SK-N-SH (cell line): ENCODE measurements at regions not wholly inside any gene's neighbourhood (a gene's known extent, or its start where the extent isn't known, plus 50 kb on each side); places are given as distances from the start of the nearest gene placed in this dataset.

Experiments used
- CTCF ChIA-PET: fragments of 300-600, 350-600 bp; formaldehyde crosslinking; extraction: SDS; loops from one replicate; lab custom pipeline; 2021; lab: Yijun Ruan, JAX
- POLR2A ChIA-PET: fragments of 350-600 bp; sonication (Branson Sonifier 250); formaldehyde crosslinking; extraction: SDS; loops from one replicate; lab custom pipeline; 2020; ENCODE audit warnings: antibody characterized with exemption, inconsistent platforms; lab: Yijun Ruan, JAX
- DNase-seq: peaks from one replicate; pipeline ENCODE4 v3.0.0; 2012
- H2AFZ ChIP-seq: fragments of 200-600 bp; sonication (generic); 2 replicates; pipeline ENCODE4 v1.8.1; 2016; ENCODE audit warnings: antibody characterized with exemption, mild to moderate bottlenecking, low read depth
- H3F3A ChIP-seq: fragments of 200-600 bp; sonication (generic); replicated peaks from 2 replicates; pipeline ENCODE3; 2016; ENCODE audit warnings: antibody characterized with exemption, mild to moderate bottlenecking; ENCODE audit not compliant: insufficient read depth
- H3K27ac ChIP-seq, 2 experiments: fragments of 200-500 bp in 1 of 2; fragments of 200-600 bp in 1 of 2; sonication (Bioruptor generic) in 1 of 2; sonication (generic), shearing (Covaris generic) in 1 of 2; 2 replicates each; pipeline versions ENCODE4 v1.5.1 to v1.6.1; 2014 to 2016; ENCODE audit warnings: low read depth in 2 of 2, inconsistent platforms in 1 of 2, low read length in 1 of 2, mild to moderate bottlenecking in 1 of 2, mixed read lengths in 1 of 2
- H3K27me3 ChIP-seq: fragments of 200-600 bp; sonication (generic), shearing (Covaris generic); 2 replicates; pipeline ENCODE4 v1.6.1; 2016; ENCODE audit warnings: mixed run types; ENCODE audit not compliant: insufficient read depth
- H3K36me3 ChIP-seq, 2 experiments: fragments of 200-500 bp in 1 of 2; fragments of 200-600 bp in 1 of 2; sonication (Bioruptor generic) in 1 of 2; sonication (generic) in 1 of 2; replicated peaks in 1 of 2; 2 replicates each; pipeline versions ENCODE3 to v1.5.1; 2014 to 2016; ENCODE audit warnings: low read length in 1 of 2, mild to moderate bottlenecking in 1 of 2; ENCODE audit not compliant: insufficient read depth in 2 of 2, control insufficient read depth in 1 of 2
- H3K4me1 ChIP-seq, 2 experiments: fragments of 200-500 bp in 1 of 2; fragments of 200-600 bp in 1 of 2; sonication (Bioruptor generic) in 1 of 2; sonication (generic), shearing (Covaris generic) in 1 of 2; 2 replicates each; pipeline versions ENCODE4 v1.5.1 to v1.6.1; 2014 to 2016; ENCODE audit warnings: low read depth in 1 of 2, low read length in 1 of 2, mixed run types in 1 of 2; ENCODE audit not compliant: insufficient read depth in 2 of 2, control insufficient read depth in 1 of 2
- H3K4me2 ChIP-seq: fragments of 200-600 bp; sonication (generic), shearing (Covaris generic); 2 replicates; pipeline ENCODE4 v1.6.1; 2017; ENCODE audit warnings: mixed run types
- H3K4me3 ChIP-seq, 2 experiments: fragments of 200-500 bp in 1 of 2; fragments of 200-600 bp in 1 of 2; sonication (Bioruptor generic) in 1 of 2; sonication (generic), shearing (Covaris generic) in 1 of 2; 2 replicates each; pipeline versions ENCODE4 v1.5.1 to v1.8.1; 2014 to 2016; ENCODE audit warnings: low read depth in 2 of 2, inconsistent platforms in 1 of 2, low read length in 1 of 2, mild to moderate bottlenecking in 1 of 2, mixed read lengths in 1 of 2, moderate library complexity in 1 of 2
- H3K79me2 ChIP-seq: fragments of 200-600 bp; sonication (generic); 2 replicates; pipeline ENCODE4 v1.8.1; 2017; ENCODE audit warnings: mild to moderate bottlenecking; ENCODE audit not compliant: insufficient read depth
- H3K9ac ChIP-seq: fragments of 200-600 bp; sonication (generic); 2 replicates; pipeline ENCODE4 v1.6.1; 2017; ENCODE audit warnings: mixed run types
- H3K9me2 ChIP-seq: fragments of 200-600 bp; sonication (generic); 2 replicates; pipeline ENCODE4 v1.6.1; 2017; ENCODE audit warnings: mixed run types
- H3K9me3 ChIP-seq: fragments of 200-600 bp; sonication (generic); 2 replicates; pipeline ENCODE4 v1.6.1; 2017; ENCODE audit warnings: mixed run types, mild to moderate bottlenecking, moderate library complexity
- H4K20me1 ChIP-seq: fragments of 200-600 bp; sonication (generic); 2 replicates; pipeline ENCODE4 v1.6.1; 2017; ENCODE audit warnings: mild to moderate bottlenecking, mixed run types; ENCODE audit not compliant: insufficient read depth
- EZH2phosphoT487 ChIP-seq: fragments of 200-600 bp; sonication (generic); IDR thresholded peaks from 2 replicates; pipeline ENCODE4 v1.6.1; 2017; ENCODE audit warnings: low read depth, mixed run types, mild to moderate bottlenecking, antibody characterized with exemption, moderate library complexity, borderline replicate concordance
- GATA2 ChIP-seq: sonication (generic); formaldehyde crosslinking; IDR thresholded peaks from 2 replicates; pipeline ENCODE4 v1.5.0; 2020; ENCODE audit warnings: mild to moderate bottlenecking, missing genetic modification reagents
- IRF3 ChIP-seq: fragments of 150-350 bp; IDR thresholded peaks from 2 replicates; pipeline ENCODE4 v1.6.1; 2016; ENCODE audit warnings: mild to moderate bottlenecking, low read depth, low read length
- JUND ChIP-seq: IDR thresholded peaks from 2 replicates; pipeline ENCODE4 v1.4.0; 2012
- MEF2A ChIP-seq: IDR thresholded peaks from 2 replicates; pipeline ENCODE4 v1.4.0; 2012; ENCODE audit warnings: low read depth, borderline replicate concordance
- PBX3 ChIP-seq: IDR thresholded peaks from 2 replicates; pipeline ENCODE4; 2012
- POLR2AphosphoS5 ChIP-seq: IDR thresholded peaks from 2 replicates; pipeline ENCODE4 v1.6.1; 2012; ENCODE audit warnings: low read depth, low read length
- RAD21 ChIP-seq: IDR thresholded peaks from 2 replicates; pipeline ENCODE4 v1.6.1; 2012; ENCODE audit warnings: mild to moderate bottlenecking, low read length
- RFX5 ChIP-seq: IDR thresholded peaks from 2 replicates; pipeline ENCODE4 v1.6.1; 2012; ENCODE audit warnings: mild to moderate bottlenecking, improper control_type of control experiment, low read length
- RXRA ChIP-seq: IDR thresholded peaks from 2 replicates; pipeline ENCODE4 v1.4.0; 2012; ENCODE audit warnings: low read depth, mild to moderate bottlenecking, borderline replicate concordance
- SIN3A ChIP-seq: IDR thresholded peaks from 2 replicates; pipeline ENCODE4 v1.6.1; 2012; ENCODE audit warnings: low read depth, mild to moderate bottlenecking, low read length, moderate library complexity, borderline replicate concordance
- SMC3 ChIP-seq: IDR thresholded peaks from 2 replicates; pipeline ENCODE4 v1.6.1; 2012; ENCODE audit warnings: low read depth, low read length, improper control_type of control experiment
- TCF12 ChIP-seq: IDR thresholded peaks from 2 replicates; pipeline ENCODE4 v1.4.0; 2012
- TEAD4 ChIP-seq: IDR thresholded peaks from 2 replicates; pipeline ENCODE4 v1.4.0; 2012; ENCODE audit warnings: mild to moderate bottlenecking, borderline replicate concordance; ENCODE audit not compliant: insufficient read depth
- USF1 ChIP-seq: IDR thresholded peaks from 2 replicates; pipeline ENCODE4 v1.4.0; 2012; ENCODE audit warnings: low read depth, borderline replicate concordance
- USF2 ChIP-seq: fragments of 150-350 bp; IDR thresholded peaks from 2 replicates; pipeline ENCODE4 v1.6.1; 2017; ENCODE audit warnings: antibody characterized with exemption, low read length, low read depth, borderline replicate concordance
- WGBS: methylation state at CpG from one replicate; pipeline ENCODE4 v1.1.6; 2017; ENCODE audit warnings: low lambda C conversion rate; 5-methylcytosine and 5-hydroxymethylcytosine counted together
- TF ChIP-seq, protein P1 (sequence below): fragments of 200-600 bp; sonication (generic); IDR thresholded peaks from 2 replicates; pipeline ENCODE4 v1.6.1; 2017; ENCODE audit warnings: antibody characterized with exemption, mild to moderate bottlenecking, moderate library complexity

DNA sequence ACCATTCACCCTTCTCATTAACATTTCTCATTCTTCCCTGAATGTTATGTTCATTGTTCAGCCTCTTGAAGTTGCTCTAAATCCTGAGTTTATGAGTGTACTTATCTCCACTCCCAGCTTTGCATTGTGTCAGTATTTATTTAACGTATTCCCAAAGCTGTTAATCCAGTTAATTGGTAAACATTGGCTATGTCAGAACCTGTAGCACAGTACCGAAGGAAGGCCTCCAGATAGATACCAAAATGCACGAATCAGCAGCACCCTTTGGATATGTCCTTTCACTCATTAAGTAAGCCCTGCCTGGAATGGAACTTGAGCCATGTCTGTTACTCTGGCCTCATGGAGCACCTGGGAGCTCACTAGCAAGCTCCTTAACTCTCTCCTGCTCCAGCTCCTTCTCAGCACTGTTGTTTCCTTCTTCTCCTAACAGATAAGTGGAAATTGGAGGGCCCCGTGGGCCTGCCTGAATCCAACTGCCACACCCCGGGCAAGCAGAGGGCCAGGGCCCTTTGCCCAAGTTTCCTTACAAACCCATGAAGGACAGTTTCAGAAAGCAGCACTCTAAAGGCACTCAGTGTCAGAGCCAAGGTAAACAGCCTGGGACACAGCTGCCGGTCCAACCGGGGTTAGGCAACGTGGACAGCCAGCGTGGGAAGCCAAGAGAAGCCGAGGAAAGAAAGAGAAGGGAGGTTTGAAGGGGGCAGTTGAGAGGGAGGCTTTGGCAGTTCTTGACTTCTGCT is 155.0 kb upstream of the SERP2 start:
- no peak overlapping the region for H3K9ac ChIP-seq
- no peak overlapping the region for H2AFZ ChIP-seq
- no peaks in the 10 kb centered on the region for H3K79me2 ChIP-seq
- CTCF ChIA-PET = interaction anchor here (0.6 to 1.1 kb wide), 3 partner anchors 9 to 45 kb away, joined by 3 read pairs; no protein-coding TSS in a partner anchor
- DNase-seq = no peak
- peaks cover 0 to 3% of the 10 kb centered on the region in 2 experiments; a peak in 1 of 4 replicates for H3K4me1 ChIP-seq
- no peaks in the 10 kb centered on the region for H3K27me3 ChIP-seq
- TF ChIP-seq GATA2 = no peak
- no peak for TF ChIP-seq RXRA
- TF ChIP-seq USF1 = no peak
- TF ChIP-seq SIN3A = no peak
- TF ChIP-seq SMC3 = no peak
- TF ChIP-seq POLR2AphosphoS5 = no peak
- TF ChIP-seq RAD21 = no peak
- TF ChIP-seq PBX3 = no peak
- TF ChIP-seq, all 33 proteins: peak for 0
- H3K36me3 ChIP-seq = no peaks in the 10 kb centered on the region
- H4K20me1 ChIP-seq = no peaks in the 10 kb centered on the region
- no peak overlapping the region for H3K4me2 ChIP-seq
- H3F3A ChIP-seq = peaks cover 3% of the 10 kb centered on the region
- no peak overlapping the region for H3K27ac ChIP-seq
- no peaks in the 10 kb centered on the region for H3K9me2 ChIP-seq
- no peak overlapping the region for H3K4me3 ChIP-seq
- H3K9me3 ChIP-seq = no peaks in the 10 kb centered on the region
- WGBS = 91% methylated on average over 10 of the region's 10 CpGs
- POLR2A ChIA-PET = no interaction called here

DNA sequence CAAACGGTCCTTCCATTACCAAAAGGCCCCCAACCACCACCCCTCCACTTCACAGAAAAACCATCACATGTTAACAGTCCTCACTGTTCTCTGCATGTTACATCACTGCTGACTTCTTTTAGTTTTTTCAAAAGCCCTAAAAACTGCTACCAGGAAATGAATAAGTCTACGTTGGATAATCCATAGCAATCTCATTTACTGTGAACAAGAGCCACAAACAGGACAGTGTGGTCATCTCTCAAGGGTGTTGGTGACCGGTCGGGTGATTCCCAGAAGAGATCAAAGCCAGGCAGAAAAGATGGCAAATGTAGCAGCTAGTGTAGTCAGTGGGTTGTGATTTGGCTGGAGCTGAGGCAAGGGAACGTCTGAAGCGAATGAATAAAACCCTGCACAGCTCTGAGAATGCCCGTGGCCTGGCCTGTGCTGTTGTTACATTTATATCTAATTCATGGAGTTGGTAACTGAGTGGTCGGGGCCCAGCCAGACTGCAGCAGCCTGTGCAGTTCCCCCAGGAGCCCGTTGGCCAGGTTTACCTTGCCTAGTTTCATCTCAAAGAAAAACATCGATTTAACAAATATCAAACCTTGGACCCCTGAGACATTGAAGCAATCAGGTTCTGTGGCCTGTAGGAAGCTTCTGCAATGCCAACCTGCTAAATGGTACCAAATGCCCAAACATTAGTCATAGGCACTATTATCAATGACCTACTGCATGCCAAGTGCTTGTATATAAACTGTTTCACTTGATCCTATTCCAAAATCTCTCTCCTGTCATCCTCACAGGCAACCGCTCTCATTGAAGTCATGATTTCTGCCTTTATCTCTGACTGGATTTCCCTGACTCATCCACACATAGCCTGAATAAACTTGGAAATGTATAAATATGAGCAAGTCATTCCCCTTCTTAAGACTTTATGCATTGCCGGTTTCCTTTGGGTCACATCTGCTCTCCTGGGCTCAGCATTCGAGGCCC is 153.8 kb upstream of the SERP2 start:
- Histone ChIP-seq H3K9ac (no peak overlapping the region), H3K9me3 (no peaks in the 10 kb centered on the region), H3K4me3 (no peak overlapping the region), H3K4me2 (no peak overlapping the region), H3K4me1 (peaks cover 0 to 3% of the 10 kb centered on the region in 2 experiments; a peak in 1 of 4 replicates), H4K20me1 (no peaks in the 10 kb centered on the region), H3K27me3 (no peaks in the 10 kb centered on the region), H2AFZ (no peak overlapping the region), H3K27ac (peak overlapping the region in 1 of 2 experiments; percentile 36; a peak in 1 of 4 replicates), H3K36me3 (no peaks in the 10 kb centered on the region), H3K79me2 (no peaks in the 10 kb centered on the region), H3K9me2 (no peaks in the 10 kb centered on the region), H3F3A (peaks cover 3% of the 10 kb centered on the region)
- POLR2A ChIA-PET = no interaction called here
- CTCF ChIA-PET = interaction anchor here (1.1 kb wide), 1 partner anchor 13 kb away, joined by 3 read pairs; no protein-coding TSS in a partner anchor
- DNase-seq = no peak
- WGBS = 81% methylated on average over 13 of the region's 13 CpGs
- TF ChIP-seq IRF3 = no peak
- TF ChIP-seq EZH2phosphoT487 = no peak
- TF ChIP-seq SMC3 = no peak
- TF ChIP-seq JUND = peak; percentile 78
- no peak for TF ChIP-seq RFX5
- no peak for TF ChIP-seq POLR2AphosphoS5
- no peak for TF ChIP-seq USF1
- peak; percentile 37; the same call in 1 of the 2 replicates for TF ChIP-seq TEAD4
- peak; percentile 81 for TF ChIP-seq TCF12
- TF ChIP-seq USF2 = no peak
- TF ChIP-seq, protein P1, sequence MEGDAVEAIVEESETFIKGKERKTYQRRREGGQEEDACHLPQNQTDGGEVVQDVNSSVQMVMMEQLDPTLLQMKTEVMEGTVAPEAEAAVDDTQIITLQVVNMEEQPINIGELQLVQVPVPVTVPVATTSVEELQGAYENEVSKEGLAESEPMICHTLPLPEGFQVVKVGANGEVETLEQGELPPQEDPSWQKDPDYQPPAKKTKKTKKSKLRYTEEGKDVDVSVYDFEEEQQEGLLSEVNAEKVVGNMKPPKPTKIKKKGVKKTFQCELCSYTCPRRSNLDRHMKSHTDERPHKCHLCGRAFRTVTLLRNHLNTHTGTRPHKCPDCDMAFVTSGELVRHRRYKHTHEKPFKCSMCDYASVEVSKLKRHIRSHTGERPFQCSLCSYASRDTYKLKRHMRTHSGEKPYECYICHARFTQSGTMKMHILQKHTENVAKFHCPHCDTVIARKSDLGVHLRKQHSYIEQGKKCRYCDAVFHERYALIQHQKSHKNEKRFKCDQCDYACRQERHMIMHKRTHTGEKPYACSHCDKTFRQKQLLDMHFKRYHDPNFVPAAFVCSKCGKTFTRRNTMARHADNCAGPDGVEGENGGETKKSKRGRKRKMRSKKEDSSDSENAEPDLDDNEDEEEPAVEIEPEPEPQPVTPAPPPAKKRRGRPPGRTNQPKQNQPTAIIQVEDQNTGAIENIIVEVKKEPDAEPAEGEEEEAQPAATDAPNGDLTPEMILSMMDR = no peak
- no peak for TF ChIP-seq MEF2A
